K562 (cell line): ENCODE measurements at regions not wholly inside any gene's neighbourhood (a gene's known extent, or its start where the extent isn't known, plus 50 kb on each side); places are given as distances from the start of the nearest gene placed in this dataset.

Experiments used
- CHCHD3 ChIP-seq: fragments of 250-450 bp; sonication (Bioruptor Pico); IDR thresholded peaks from 2 replicates; pipeline ENCODE4 v2.1.2; 2022; ENCODE audit warnings: mild to moderate bottlenecking
- DEAF1 ChIP-seq: fragments of 450-650 bp; formaldehyde crosslinking; IDR thresholded peaks from 2 replicates; pipeline ENCODE4 v1.4.0; 2020; ENCODE audit warnings: mild to moderate bottlenecking, moderate library complexity
- MGA ChIP-seq: fragments of 450-650 bp; IDR thresholded peaks from 2 replicates; pipeline ENCODE4 v1.6.1; 2016; ENCODE audit warnings: mild to moderate bottlenecking, moderate library complexity
- MIER1 ChIP-seq: fragments of 450-650 bp; IDR thresholded peaks from 2 replicates; pipeline ENCODE4 v1.6.1; 2016; ENCODE audit warnings: antibody characterized with exemption, mild to moderate bottlenecking, low read depth
- MLLT1 ChIP-seq, 2 experiments: fragments of 450-650 bp; IDR thresholded peaks; 2 replicates each; pipeline ENCODE4 v1.6.1; 2016

GRCh38 chr20:34190679-34191090, 50.5 kb upstream of the ASIP start (continued):
- no peak for TF ChIP-seq MGA
- no peak for TF ChIP-seq CHCHD3 (CRISPR knock-in tag)
- TF ChIP-seq MLLT1 (IDR thresholded peaks at IDR 0.05) = no peak
- peak; percentile 79 for TF ChIP-seq DEAF1 (CRISPR knock-in tag)
- TF ChIP-seq MIER1 = no peak
